Lower leg skin (tissue), 3 donors: ENCODE measurements at regions not wholly inside any gene's neighbourhood (a gene's known extent, or its start where the extent isn't known, plus 50 kb on each side); places are given as distances from the start of the nearest gene placed in this dataset.

Experiments used
- CTCF ChIP-seq, 3 donors: fragments of 450-650 bp; IDR thresholded peaks; one replicate each; pipeline ENCODE4 v1.5.1; 2016; ENCODE audit warnings: antibody characterized with exemption in 3 of 3, mild to moderate bottlenecking in 3 of 3, moderate library complexity in 2 of 3
- POLR2A ChIP-seq, 2 donors: fragments of 450-650 bp; IDR thresholded peaks; one replicate each; pipeline ENCODE4 v1.6.1; 2016 to 2017; ENCODE audit warnings: antibody characterized with exemption in 2 of 2, mild to moderate bottlenecking in 1 of 2, moderate library complexity in 1 of 2

GRCh38 chr20:57932227-57932864, 222.5 kb upstream of the PMEPA1 start:
- TF ChIP-seq CTCF (IDR thresholded peaks at IDR 0.05) = no peak
- no peak for TF ChIP-seq POLR2A (IDR thresholded peaks at IDR 0.05)
